ENCODE measurements at regions not wholly inside any gene's neighbourhood (a gene's known extent, or its start where the extent isn't known, plus 50 kb on each side); places are given as distances from the start of the nearest gene placed in this dataset.

- DNase-seq, result no peak
These were observed 536.0 kb upstream of the JARID2 start for GRCh38 chr6:14709900-14710299.

GRCh38 chr6:14710421-14710820 lies 535.4 kb upstream of the JARID2 start:
- no peak for DNase-seq

DNA sequence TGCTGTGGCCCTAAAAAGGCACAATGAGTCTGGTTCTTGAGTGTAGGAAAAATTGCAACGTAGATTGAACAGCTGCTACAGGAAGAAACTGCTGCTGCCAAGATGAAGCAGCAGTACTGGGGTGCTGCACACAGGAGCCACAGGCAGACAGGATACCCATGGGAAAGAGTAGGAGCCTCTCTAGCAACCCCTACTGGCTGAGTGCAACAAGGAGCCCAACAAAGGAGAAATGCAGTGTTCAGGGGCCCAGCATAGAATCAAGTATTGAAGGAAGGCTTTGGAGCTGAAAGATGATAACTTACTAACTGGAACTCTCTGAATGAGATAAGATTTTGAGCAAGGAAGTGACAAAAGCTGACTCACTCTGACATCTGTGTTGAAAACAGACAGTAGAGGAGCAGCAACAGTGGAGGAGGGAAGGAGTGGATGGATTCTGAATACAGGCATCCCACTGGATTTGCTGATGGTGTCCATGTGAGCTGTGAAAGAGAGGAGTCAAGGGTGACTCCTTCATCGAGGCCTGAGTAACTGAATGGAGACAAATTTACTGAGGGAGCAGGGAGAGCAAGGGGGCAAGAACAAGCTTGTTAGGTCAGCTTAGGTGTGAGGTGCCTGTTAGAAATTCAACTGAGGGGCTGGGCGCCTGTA lies 534.7 kb upstream of the JARID2 start:
- DNase-seq, result no peak

- DNase-seq, result no peak
These were observed 534.0 kb upstream of the JARID2 start for GRCh38 chr6:14711704-14712379.

DNA sequence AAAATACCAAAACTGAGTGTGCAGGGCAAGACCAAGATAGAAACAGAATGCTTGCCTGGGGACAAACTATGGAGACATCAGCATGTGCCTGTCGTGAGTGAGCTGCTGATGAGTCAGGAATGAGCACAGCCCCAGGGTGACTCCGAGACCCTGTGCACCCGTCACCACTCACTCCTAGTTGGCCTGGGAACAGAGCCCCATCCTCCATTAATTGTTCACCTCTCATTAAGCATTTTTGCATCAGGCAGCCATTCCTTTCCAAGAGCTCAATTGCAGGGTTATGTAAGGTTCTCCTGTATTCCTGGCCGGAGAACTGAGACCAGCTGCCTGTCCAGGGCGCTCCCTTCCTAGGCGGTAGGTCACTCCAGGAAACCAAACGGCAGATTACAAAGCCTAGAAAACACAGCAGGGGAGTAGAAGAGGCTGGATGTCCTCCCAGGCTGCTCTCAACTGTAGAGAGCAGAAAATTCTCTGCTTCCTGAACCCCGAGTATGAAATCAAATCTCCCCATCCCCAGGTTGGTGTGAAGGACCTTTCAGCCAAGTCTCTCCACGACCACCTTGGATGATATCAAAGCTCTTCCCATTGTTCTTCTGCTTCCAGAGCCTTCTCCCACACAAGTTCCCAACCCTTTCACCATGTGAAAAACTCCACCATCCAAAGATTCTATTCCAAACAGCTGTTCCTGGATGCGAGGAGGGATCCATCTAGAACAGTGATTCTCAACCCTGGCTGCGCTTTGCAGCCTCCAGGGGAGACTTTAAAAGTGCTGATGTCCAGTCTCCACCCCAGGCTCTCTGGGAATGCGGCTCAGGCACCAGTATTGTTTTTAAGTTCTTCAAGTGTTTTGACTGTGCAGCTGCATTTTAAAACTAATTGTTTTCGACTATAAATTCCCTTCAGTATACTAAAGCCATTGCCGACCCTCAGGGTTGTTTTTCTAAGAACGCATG lies 532.6 kb upstream of the JARID2 start:
- DNase-seq, result no peak

DNA sequence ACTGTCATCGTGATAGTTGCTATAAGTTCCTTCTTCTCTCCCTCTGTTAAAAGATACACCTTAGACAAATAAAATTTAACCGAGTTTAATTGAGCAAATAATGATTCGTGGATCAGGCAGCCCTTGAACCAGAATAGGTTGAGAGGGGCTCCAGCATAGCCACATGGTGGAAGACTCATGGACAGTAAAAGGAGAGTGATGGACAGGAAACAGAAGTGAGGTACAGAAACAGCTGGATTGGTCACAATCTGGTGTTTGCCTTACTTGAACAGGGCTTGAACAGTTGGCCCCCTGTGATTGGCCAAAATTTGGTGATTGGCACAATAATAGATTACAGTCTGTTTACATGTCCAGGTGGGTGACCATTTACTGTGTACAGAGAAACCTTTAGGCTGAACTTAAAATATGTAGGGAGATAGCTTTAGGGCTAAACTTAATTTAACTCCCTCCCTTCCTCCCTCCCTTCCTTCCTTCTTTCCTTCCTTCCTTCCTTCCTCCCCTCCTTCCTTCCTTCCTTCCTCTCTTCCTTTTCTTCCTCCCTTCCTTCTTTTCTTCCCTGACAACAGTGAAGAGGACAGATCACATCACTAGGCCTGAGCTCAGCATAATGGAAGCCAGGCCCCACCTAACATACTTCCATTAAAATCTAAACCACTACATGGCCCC lies 531.8 kb upstream of the JARID2 start:
- DNase-seq, result no peak

- no peak for DNase-seq
These were observed 530.8 kb upstream of the JARID2 start for GRCh38 chr6:14715076-14715475.

- no peak for DNase-seq
These were observed 529.2 kb upstream of the JARID2 start for GRCh38 chr6:14716499-14717146.

- no peak for DNase-seq
These were observed 528.6 kb upstream of the JARID2 start for GRCh38 chr6:14717307-14717706.

DNA sequence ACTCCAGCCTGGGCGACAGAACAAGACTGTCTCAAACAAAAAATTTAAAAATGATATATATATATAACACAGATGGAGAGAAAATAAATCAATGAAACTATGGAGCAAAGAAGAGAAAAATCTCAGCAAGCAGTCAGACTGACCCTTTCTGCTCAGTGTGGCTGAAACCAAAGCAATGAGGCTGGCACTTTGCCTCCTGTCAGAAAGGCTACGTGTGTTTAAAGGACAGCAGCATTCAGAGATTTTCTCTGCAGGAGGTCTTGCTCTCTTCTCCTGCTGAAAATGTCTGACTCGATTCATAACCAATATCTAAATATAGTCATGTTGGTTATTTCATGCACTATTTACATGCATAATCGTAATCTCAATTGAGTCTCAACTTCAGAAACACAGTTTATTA lies 527.0 kb upstream of the JARID2 start:
- DNase-seq, result no peak

- no peak for DNase-seq
These were observed 526.6 kb upstream of the JARID2 start for GRCh38 chr6:14719270-14719669.

GRCh38 chr6:14720411-14721102 lies 525.3 kb upstream of the JARID2 start:
- no peak for DNase-seq

- DNase-seq, result no peak
These were observed 524.6 kb upstream of the JARID2 start for GRCh38 chr6:14721103-14721758.

GRCh38 chr6:14722001-14722562 lies 523.8 kb upstream of the JARID2 start:
- no peak for DNase-seq

DNA sequence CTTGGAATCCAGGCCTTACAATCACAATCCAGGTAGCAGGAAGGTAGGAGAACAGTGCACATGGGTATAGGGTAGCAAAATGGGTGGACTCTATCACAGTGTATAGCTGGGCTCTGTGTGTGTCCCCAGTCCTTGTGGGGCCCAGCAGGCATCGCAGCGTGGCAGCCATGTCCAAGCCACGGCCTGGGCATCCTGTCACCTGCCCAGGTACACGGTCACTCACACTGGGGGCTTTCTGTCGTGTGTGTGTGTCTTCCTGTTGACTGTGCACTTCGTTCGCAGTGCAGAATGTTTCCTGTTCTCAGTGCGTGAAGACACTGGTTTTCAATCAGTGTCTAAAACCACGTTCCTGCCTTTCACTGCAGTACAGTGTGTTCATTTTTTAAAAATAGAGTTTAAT lies 523.2 kb upstream of the JARID2 start:
- DNase-seq, result no peak

DNA sequence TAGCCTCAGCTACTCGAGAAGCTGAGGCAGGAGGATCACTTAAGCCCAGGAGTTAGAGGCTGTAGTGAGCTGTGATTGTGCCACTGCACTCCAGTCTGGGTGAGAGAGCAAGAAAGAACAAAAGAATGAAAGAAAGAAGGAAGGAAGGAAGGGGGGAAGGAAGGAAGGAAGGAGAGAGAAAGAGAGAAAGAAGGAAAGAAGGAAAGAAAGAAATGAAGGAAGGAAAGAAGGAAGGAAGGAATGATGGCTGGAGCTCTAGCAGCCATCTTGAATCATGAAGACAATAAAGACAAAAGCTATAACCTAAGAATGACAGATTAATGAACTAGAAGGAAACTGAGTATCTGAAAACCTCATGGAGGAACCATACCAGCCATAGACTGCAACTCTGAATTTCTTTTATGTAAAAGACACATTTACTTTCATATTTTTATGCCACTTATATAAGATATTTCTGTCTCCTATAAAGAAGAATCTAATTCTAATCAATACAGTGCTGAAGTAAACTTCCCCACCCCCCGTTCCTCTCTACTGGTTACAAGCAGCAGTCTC lies 522.3 kb upstream of the JARID2 start:
- no peak for DNase-seq

DNA sequence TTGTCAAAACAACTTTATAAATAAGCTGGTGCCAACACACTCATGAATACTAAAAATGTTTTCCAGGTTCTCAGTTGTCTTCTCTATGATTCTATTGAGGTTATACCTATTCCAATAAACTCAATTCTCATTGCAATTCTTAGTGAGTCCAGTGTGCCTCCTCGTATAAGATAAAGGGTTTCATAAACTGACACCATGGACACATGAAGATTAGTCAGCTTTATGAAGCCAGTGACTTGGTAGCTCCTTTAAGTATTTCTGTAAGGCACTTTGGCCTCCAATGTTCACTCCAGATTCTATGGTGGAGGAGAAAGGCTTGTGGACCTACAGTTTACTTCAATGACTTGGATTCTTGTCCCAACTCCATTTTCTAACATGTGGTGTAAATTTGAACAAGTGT lies 521.3 kb upstream of the JARID2 start:
- DNase-seq, result no peak

DNA sequence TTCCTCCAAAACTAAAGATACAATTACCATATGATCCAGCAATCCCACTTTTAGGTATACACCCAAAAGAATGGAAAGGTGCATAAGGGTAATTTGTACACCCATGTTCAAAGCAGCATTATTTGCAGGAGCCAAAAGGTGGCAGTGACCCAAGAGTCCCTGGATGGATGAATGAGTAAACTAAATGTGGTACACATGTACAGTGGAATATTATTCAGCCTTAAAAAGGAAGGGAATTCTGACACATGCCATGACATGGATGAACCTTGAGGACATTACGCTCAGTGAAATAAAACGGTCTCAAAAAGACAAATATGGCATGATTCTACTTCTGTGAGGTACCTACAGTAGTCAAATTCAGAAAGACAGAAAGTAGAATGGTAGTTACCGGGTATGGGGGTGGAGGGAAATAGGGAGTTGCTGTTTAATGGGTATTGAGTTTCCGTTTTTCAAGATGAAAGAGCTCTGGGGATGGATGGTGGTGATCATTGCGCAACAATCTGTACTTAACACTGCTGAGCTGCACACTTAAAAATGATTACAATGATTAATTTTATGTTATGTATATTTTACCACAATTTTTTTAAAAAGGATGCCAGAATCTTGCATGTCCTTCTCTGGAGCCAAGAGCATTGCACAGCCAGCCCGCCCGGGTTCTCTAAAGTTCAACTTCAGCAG lies 518.9 kb upstream of the JARID2 start:
- DNase-seq, result no peak

DNA sequence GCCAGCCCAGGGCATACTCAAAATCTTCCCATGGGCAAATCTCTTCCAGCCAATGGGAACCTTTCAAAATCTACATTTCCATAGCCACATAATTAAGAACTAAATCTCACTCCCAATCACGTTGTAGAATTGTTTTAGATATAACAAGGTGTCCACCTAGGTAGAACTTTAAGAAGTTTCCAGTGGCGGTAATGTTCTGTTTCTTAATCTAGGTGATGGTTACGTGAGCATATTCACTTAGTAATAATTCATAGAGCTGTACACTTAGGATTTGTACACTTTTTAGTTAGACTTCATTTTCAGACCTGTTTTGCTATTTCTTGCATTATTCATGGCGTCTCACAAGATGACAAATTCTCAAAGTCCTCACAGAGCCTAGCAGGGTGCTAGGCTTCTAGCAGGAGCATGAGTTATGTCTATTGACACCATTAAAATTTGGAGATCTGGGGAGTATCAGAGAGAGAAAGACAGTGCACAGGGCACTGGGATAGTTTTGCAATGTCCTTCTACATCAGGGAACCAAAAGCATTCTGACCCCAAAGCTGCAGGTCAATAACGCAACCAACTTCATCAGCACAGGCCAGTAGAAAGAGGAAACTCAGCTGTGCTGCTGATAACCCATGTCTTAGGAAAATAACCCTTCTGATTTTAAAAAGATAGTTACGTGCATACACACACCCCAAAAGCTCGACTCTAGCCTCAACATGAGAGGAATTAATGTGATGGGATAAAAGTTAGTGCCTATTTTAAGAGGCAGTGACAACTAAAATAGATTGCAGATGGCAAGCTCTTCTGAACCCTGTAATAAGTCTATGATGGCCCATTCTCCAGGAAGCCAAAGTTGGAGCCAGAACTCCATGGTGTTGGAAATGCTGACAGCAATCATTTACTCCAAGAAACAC lies 518.1 kb upstream of the JARID2 start:
- no peak for DNase-seq
